ENCODE measurements at regions not wholly inside any gene's neighbourhood (a gene's known extent, or its start where the extent isn't known, plus 50 kb on each side); places are given as distances from the start of the nearest gene placed in this dataset.

DNA sequence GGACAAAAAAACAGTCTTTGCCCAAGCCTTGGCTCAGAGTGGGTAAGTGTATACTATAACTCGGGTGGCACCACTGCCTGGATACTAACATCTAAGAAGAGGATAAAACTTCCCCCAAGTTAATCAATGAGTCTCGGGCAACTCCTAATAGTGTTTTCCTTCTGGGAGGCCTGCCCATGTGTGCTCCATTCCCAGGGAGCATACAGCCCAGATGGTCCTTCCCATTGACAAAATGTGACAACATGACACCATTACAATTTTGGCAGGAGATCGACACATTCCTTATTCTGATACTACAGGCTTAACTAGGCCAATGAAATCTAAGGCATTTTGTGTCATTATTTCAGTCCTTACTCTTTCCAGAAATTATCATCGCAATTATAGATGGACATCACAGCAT lies 52.7 kb upstream of the CRIM1 start:
- Histone ChIP-seq H3K36me3 (no peaks in the 10 kb centered on the region), H3K27ac (no peak overlapping the region), H3K4me1 (no peaks in the 10 kb centered on the region), H3K9me3 (no peaks in the 10 kb centered on the region), H3K27me3 (no peaks in the 10 kb centered on the region), H3K4me3 (no peak overlapping the region)
- intact Hi-C loops (cut with DNase I; ENCODE audit: low total_unique reads): no loop called here
- TF ChIP-seq POLR2A (IDR thresholded peaks at IDR 0.05): no peak
- TF ChIP-seq, protein P1, sequence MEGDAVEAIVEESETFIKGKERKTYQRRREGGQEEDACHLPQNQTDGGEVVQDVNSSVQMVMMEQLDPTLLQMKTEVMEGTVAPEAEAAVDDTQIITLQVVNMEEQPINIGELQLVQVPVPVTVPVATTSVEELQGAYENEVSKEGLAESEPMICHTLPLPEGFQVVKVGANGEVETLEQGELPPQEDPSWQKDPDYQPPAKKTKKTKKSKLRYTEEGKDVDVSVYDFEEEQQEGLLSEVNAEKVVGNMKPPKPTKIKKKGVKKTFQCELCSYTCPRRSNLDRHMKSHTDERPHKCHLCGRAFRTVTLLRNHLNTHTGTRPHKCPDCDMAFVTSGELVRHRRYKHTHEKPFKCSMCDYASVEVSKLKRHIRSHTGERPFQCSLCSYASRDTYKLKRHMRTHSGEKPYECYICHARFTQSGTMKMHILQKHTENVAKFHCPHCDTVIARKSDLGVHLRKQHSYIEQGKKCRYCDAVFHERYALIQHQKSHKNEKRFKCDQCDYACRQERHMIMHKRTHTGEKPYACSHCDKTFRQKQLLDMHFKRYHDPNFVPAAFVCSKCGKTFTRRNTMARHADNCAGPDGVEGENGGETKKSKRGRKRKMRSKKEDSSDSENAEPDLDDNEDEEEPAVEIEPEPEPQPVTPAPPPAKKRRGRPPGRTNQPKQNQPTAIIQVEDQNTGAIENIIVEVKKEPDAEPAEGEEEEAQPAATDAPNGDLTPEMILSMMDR (IDR thresholded peaks at IDR 0.05): no peak
- no peak for DNase-seq

DNA sequence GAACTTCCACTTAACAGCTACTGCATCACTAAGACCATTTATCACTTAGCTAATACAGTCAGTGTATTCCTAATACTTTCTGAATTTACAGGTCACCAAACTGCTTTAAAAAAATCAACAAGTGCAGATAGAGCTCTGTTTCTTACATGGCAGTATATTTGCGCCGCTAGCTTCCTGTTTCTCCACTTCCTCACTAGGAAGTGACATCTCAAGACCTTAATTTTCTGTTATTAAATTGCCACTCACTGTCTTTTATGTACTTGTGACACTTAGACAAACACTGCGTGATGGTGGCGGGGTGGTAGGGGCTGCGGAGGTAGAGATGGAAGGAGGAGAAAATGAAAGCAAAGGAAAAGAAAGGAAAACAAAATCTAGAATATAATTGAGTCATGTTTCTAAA lies 53.7 kb upstream of the CRIM1 start:
- Histone ChIP-seq H3K9me3 (no peaks in the 10 kb centered on the region), H3K27ac (no peak overlapping the region), H3K4me3 (no peak overlapping the region), H3K4me1 (no peaks in the 10 kb centered on the region), H3K36me3 (no peaks in the 10 kb centered on the region), H3K27me3 (no peaks in the 10 kb centered on the region)
- DNase-seq: no peak
- TF ChIP-seq POLR2A (IDR thresholded peaks at IDR 0.05): no peak
- TF ChIP-seq, protein P1 (IDR thresholded peaks at IDR 0.05): no peak
- intact Hi-C loops (cut with DNase I; ENCODE audit: low total_unique reads): no loop called here

DNA sequence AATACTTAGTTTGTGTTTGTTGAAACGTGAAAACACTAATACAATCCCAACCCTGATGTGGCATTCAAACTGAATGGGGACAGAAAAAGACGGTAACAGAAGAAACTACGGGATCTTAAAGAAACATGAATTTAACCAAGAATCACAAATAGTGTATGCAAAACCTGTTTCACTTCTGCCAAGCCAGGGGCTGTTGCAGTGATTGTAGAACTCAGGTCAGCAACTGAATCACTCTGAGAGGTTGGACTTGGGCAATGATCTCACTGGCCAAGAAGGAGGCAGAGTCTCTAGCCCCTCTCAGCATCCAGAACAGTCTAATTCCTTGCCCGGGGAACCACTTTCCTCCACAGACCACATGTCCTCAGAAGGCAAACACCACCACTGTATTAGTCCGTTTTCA lies 54.9 kb upstream of the CRIM1 start:
- Histone ChIP-seq H3K27ac (no peak overlapping the region), H3K27me3 (no peaks in the 10 kb centered on the region), H3K4me3 (no peak overlapping the region), H3K9me3 (no peaks in the 10 kb centered on the region), H3K4me1 (no peaks in the 10 kb centered on the region), H3K36me3 (no peaks in the 10 kb centered on the region)
- intact Hi-C loops (cut with DNase I; ENCODE audit: low total_unique reads): no loop called here
- no peak for DNase-seq
- TF ChIP-seq, protein P1 (IDR thresholded peaks at IDR 0.05): no peak
- no peak for TF ChIP-seq POLR2A (IDR thresholded peaks at IDR 0.05)

DNA sequence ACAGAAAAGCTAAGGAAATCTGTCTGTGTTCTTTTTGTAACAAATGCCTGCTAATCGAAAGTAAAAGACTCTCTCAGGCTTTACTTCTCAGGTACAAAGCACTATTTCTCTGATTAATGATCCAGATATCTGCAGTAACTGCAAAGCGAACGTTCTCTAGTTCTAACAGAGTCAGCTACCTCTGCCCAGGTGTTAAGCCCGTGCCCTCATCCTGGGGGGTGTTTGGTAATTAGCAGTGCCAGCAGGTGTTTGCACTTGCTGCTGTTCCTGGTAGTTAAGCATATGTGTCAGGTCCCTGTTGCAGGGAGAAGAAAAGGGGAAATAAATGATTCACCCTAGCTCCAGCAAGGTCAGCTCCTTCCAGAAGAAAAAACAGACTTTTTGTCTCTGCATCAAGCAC lies 58.8 kb upstream of the CRIM1 start:
- H3K36me3 ChIP-seq: no peaks in the 10 kb centered on the region
- H3K9me3 ChIP-seq: no peaks in the 10 kb centered on the region
- DNase-seq: no peak
- no peaks in the 10 kb centered on the region for H3K4me1 ChIP-seq
- intact Hi-C loops (cut with DNase I; ENCODE audit: low total_unique reads): no loop called here
- TF ChIP-seq, protein P1 (IDR thresholded peaks at IDR 0.05): no peak
- no peak for TF ChIP-seq POLR2A (IDR thresholded peaks at IDR 0.05)
- H3K27ac ChIP-seq: no peak overlapping the region
- H3K27me3 ChIP-seq: no peaks in the 10 kb centered on the region
- no peak overlapping the region for H3K4me3 ChIP-seq

DNA sequence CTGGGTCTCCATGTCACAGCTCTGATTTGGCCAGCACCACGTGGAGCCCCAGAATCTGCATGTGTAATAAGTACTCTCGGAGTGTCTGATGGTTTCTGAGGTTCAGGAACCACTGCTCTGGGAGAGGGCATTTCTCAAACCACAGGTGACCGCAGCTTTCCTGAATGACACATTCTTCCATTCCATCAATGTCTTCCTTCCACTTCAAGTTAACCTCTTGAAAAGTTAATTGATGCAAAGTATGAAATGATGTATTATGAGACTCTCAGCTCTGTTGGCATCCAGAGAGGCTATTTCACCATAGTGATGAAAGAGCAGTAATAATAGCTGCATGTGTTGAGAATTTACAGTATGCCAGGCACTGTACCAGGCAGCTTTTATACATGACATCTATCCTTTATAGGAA lies 61.3 kb upstream of the CRIM1 start:
- intact Hi-C loops (cut with DNase I; ENCODE audit: low total_unique reads): no loop called here
- no peak for DNase-seq

More for the DNA sequence above, 61.3 kb upstream of the CRIM1 start:
- no peaks in the 10 kb centered on the region for H3K9me3 ChIP-seq
- H3K36me3 ChIP-seq: no peaks in the 10 kb centered on the region
- H3K4me1 ChIP-seq: no peaks in the 10 kb centered on the region
- H3K27me3 ChIP-seq: no peaks in the 10 kb centered on the region
- H3K4me3 ChIP-seq: no peak overlapping the region
- TF ChIP-seq POLR2A (IDR thresholded peaks at IDR 0.05): no peak
- TF ChIP-seq, protein P1 (IDR thresholded peaks at IDR 0.05): no peak
- H3K27ac ChIP-seq: no peak overlapping the region

All from uterus (tissue), 3 donors.